GM12874 (cell line): ENCODE measurements at regions not wholly inside any gene's neighbourhood (a gene's known extent, or its start where the extent isn't known, plus 50 kb on each side); places are given as distances from the start of the nearest gene placed in this dataset.

Experiments used
- CTCF ChIP-seq: IDR thresholded peaks from 2 replicates; pipeline ENCODE4 v1.5.1; 2011; ENCODE audit warnings: low read depth, mild to moderate bottlenecking, control low read depth, low read length, moderate library complexity; ENCODE audit not compliant: insufficient read depth

- TF ChIP-seq CTCF, result no peak
These were observed 610.5 kb downstream of the PLOD2 start for GRCh38 chr3:145550522-145550921.

- no peak for TF ChIP-seq CTCF
These were observed 603.6 kb downstream of the PLOD2 start for GRCh38 chr3:145557405-145557804.

DNA sequence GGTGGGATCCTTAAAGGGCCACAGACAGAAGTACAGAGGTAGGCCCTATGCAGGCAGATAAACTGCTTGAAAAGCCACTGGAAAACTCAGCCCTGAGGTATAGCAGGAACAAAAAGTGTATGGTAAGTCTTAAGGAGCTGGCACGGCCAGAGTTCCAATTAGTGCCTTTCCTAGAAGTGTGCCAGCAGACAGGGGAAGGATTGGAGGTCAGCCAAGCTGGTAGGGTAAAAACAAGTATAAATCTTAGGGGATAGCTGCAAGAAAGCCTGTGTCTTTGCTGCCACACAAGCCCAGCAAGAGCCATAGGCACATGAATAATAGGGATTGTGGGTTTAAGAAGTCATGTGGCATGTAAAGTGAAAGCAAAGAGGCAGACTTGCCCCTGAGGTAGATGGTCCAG, 582.5 kb downstream of the PLOD2 start:
- TF ChIP-seq CTCF, result no peak

DNA sequence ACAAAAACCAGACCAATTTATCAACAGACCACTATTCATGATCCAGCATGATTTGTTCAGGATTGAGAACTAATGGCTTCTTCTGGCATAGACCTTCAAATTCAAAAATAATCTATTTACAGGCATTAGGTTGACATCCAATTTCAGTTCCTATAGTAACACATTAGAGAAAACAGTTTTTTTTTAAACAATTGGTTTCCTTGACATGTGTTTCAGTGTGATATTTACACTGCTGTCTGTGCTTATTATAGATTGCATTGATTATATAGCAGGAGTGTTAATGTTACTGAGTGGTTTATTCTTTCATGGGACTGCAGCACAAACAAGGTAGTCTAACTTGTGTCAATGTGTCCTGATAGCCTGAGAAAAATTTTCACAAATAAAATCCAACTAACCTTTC, 579.3 kb downstream of the PLOD2 start:
- no peak for TF ChIP-seq CTCF

- TF ChIP-seq CTCF, result no peak
These were observed 556.1 kb downstream of the PLOD2 start for GRCh38 chr3:145604851-145605250.

DNA sequence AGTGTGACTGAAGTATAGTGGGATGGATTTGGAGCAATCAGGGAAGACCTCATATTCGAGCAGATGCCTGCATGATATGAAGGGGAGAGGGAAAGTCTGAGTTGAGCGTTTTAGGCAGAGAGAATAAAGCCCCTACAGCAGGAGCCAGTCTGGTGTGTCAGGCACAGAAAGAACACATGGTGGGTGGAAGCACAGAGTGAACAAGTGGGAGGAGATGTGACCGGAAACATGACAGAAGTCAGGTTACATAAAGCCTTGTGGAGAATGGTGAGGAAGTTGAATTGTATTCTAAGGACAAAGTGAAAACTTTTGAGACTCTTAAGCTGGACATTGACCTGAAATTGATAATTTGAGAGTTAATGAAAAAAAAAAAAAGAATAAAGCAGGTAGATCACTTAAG, 541.0 kb downstream of the PLOD2 start:
- no peak for TF ChIP-seq CTCF

DNA sequence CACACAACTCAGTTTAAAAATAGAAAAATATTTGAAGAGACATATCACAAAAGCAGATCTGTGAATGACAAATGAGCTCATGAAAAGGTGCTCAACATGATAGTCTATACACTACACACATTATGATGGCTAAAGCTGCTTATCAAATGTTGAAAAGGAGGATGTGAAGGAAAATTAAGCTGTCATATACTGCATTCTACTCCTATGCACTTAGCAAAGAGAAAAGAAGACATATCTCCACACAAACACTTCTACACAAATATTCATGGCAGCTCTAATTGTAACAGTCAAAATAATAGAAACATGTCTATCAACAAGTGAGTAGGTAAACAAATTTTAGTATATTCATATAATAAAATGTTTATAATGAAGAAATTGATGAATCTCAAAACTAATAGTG, 540.5 kb downstream of the PLOD2 start:
- TF ChIP-seq CTCF, result no peak

DNA sequence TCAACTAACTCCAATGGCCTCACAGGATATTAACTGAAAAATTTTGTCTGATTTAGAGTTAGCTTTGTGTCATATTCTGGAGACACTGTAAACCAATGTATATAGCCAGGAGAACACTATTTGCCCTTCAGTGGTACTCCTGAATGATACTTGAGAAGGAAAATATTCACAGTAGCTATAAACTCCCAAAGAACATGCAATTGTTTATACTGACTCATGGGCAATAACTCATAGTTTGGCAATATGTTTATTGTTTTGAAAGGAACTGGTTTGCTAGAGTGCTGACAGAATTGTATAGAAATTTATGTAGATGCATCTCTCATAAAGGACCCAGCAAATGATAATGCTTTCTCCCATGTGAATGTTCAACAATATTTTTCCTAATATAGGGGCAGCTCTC, 537.6 kb downstream of the PLOD2 start:
- TF ChIP-seq CTCF, result no peak
